ENCODE measurements at regions not wholly inside any gene's neighbourhood (a gene's known extent, or its start where the extent isn't known, plus 50 kb on each side); places are given as distances from the start of the nearest gene placed in this dataset.

DNA sequence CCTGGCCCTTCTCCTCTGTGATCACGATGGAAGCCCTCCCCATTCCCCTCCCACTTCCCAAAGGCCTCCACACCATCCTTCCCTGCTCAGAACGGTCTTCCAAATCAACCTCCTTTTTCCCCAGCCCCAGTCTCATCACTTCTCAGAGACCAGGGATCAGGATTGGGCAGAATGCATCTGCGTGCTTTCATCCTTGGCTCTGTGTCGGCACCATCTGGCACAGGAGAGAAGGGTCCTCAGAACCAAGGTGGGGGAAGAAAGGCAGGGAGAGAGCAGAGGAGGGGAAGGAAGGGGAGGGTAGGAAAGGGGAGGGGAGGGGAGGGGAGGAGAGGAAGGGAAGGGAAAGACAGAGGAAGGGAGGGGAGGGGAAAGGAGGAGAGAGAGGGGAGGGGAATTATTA is 52.4 kb upstream of the FICD start:
- no peak for DNase-seq

DNA sequence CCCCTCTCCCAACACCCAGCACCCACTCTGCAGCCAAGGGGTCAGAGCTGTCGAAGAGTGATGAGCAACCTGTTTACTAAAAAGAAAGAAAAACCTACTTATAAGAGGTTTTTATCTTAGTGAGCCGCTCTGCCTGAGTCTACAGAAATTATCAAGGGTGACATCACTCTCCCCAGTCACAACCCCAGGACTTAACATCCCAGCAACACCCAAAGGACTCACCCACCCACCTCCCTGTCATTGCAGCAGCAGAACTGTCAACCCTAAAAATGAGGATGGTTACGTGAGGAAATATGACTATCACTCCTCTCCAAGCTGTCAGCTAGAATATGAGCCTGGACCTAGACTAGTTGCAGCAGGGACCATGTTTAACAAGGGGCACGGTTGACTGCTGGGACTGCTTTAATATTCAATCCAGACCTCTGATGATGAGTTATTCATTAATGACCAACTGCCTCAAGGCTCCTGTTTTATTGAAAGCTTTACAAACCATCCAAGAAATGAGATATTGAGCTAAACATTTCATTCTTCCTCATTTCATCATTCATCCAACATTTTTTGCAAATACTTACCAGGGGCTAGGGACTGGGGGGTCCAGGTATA is 53.9 kb upstream of the FICD start:
- DNase-seq, result no peak

DNA sequence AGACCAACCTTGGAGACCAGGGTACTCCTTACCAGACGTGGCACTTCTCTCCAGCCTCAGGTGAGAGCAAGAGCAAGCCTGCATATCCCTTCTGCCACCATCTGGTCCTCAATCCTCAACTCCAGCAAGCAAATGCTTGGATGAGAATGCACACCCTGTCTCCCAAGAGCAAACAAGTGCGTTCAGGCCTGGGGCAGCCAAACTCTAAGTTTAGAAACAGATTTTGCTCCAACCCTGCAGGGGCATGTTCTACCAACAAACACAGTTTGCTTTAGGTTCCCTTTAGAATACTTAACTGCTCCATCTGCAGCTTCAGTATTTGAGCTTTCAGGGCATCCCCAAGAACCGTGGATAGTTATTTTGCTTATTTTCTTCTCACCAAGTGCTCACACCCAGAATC is 55.9 kb upstream of the FICD start:
- no peak for DNase-seq

DNA sequence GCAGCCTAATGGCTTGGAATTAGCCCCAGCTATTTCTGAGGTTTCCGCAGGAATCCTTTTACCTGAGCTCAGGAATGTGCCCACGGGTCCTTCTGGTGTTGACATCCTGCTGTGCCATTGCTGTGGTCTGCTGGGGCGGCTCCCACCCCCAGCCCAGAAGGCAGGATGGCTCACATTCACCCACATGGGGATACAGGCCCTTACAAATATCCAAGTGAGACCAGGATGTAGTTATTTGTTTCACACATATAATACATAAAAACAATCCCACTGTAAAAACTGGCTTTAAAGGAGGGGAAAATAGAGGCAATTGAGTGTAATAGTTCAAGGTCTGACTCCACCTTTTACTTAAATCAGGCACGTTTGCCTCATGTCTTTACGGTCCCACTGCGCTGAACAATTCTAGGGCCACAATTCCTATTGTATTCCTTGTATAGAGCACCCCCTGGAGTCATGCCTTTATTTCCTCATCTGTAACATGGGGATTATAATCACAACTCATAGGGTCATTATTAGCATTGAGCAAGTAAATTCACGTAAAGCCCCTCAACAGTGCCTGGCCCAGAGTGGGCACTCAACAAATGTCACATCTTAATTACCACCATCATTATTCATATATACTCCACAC is 57.2 kb upstream of the FICD start:
- no peak for DNase-seq

DNA sequence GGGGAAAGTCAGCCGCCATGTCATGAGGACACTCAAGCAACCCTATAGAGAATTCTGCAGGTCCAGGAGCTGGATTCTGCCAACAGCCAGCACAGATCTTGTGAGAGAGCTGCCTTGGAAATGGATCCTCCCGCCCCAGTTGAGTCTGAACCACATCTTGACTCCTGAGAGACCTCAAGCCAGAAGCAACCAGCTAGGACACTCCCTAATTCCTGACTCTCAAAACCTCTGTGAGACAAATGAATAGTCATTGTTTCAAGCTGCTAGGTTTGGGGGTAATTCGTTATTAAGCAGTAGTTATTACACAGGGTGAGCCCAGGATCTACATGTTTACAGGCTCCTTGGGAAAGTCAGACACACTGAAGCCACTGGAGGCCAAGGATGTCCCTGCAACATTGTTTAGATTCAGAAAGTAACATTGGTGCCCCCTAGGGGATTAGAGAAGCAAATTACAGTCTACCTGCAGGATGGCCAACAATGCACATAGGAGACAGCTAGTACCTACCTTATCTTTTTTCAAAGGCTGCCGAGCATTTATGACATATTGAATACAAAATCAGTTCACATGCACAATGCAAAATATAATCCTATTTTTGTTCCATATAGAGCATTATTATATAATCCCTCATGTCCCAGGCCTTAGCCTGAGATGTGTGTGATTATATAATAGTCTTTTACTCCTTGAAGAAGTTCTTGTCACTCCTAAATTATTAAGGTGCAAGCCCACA is 57.9 kb upstream of the FICD start:
- DNase-seq, result peak; percentile 56

DNA sequence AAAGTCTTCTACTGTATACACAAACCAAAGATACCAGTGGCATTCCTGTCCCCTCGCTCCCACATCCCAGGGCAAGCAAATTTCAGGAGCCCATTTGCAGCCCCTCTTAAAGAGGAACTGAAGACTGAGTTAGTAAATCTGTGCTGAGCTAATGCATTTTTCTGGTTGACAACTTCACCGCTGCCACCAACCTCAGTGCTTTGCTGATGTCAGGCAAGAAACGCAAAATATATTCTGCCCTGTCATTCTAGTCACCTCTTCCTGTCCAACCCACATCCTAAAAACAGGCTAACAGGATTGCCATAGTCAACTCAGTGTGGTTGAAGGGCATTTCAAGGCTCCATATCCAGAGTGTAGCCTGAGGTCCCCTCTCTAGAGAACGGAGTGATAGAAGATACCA is 59.4 kb upstream of the FICD start:
- no peak for DNase-seq

DNA sequence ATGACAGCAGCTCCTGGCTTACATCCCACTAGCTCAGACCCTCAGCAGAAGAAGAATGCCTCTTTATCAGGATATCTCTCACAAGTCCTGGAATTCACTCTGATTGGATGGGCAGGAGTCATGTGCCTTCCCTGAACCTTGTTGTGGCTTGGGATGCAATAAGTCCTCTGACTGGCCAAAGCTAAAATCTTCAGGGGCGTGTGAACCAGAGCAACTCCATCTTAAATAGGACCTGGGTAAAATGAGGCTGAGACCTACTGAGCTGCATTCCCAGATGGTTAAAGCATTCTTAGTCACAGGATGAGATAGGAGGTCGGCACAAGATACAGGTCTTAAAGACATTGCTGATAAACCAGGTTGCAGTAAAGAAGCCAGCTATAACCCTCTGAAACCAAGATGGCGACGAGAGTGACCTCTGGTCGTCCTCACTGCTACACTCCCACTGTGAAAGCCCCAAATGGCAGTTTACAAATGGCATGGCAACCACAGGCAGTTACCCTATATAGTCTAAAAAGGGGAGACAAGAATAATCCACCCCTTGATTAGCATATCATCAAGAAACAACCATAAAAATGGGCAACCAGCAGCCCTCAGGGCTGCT is 60.4 kb upstream of the FICD start:
- DNase-seq, result no peak

DNA sequence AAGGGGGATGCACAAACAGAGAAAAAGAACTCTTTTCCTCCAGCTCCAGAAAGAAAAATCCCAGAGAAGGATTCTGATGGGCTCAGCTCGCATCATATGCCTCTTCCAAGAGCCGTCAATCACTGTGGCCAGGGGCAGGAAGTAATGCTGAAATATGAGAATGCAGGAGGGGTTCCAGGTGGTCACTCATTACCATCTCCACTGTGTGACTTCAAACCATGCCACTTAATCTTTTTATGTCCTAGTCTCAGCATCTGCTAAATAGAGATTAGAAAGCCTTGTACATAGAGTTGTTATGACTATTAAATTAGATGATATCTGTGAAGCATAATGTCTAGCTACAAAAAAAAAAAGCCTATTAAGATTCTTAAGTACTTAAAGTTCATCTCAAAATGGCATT is 65.6 kb upstream of the FICD start:
- DNase-seq, result no peak

DNA sequence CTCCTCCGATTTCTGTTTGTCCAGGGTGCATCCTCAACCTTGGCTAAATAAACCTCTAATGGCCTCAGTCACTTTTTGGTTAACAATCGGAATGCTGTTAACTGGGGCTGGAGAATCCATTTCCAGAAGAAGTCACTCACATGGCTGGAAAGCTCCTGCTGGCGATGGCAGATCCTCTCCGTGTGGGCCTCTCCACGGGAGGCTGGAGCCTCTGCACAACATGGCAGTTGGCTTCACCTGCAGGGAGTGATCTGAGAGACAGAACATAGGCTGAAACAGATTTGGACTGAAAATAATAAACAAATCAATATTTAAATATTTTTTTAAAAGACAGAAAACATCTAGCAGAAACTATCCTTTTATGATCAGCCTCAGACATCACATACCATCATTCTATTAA is 66.8 kb upstream of the FICD start:
- DNase-seq, result no peak

DNA sequence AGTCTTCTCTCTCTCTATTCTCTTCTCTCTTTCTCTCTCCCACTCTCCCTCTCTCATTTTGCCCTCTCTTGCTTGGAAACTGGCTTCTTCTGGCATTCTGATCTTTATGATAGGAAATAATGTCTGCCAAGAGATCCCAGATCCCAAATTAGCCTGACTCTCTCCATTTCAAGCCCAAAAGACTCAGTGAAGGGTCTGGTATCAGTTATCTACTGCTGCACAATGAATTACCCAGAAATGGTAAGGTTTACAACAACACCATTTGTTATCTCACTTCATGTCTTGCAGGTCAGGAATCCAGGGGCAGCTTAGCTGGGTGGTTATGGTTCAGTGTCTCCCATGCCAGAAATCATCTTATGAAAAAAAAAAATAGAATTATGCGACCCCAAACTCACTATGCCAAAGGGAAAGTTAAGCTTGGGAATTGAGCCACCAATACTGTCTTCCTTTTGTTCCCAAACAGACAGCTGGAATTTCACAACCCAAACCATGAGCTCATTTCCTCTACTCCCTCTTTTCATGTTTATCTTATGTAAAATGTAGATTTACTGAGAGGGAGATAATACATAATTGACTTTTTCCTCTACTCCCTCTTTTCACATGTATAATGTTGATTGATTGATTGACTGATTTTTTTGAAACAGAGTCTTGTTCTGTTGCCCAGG is 67.8 kb upstream of the FICD start:
- DNase-seq, result no peak

DNA sequence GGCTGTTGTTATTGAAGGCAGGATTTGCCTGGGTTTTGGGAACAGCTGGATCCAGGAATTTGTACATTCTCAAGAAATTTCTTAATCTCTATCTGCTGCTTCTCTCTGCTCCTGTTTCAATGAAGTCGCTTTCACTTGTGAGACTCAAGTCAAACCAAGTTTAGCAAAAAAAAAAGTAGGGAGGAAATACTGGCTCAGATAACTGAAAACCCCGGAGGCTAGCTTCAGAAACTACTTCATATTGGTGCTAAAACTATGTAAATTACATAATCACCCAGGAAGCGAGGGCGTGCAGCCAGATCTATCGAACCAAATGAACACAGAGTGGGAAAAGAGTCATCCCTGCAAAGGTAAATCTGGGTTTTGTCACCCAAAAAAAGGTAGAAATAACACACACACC is 68.3 kb upstream of the FICD start:
- no peak for DNase-seq

DNA sequence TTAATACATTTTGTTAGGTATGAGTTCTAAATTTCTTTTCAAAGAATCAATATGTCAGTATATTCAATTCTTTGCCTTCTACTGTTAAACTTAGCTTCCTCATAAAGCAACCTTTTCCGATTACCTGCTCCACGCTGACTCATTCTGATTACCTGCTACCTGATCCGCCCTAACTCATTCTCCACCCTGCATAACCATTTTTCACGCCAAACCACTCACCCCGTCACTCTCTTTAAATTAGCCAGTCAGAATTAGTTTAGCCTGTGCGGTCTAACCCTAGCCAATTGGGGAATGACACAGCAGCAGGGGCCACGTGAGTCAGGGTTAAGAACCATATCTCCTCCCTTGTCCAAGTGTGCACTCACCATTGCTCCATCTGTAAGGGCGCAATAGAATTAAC is 72.2 kb upstream of the FICD start:
- no peak for DNase-seq

DNA sequence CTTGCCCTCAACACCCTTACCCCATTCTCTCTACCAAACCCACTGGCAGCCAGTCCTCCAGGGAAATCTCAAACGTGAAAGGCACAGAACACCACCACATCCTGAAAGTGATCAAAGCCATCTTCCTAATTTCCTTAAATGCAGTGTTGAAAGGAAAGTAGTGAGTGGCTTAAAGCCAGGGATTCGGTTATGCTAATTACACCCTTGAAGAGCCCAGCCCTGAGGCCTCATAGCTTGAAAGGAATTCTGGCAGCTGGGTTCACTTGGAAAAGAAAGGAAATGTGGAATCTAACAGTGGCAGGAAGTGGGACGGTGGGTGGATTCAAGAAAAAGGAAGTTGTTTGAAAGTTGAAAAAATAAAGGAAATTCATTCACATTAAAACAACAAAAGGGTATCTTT is 73.0 kb upstream of the FICD start:
- no peak for DNase-seq

DNA sequence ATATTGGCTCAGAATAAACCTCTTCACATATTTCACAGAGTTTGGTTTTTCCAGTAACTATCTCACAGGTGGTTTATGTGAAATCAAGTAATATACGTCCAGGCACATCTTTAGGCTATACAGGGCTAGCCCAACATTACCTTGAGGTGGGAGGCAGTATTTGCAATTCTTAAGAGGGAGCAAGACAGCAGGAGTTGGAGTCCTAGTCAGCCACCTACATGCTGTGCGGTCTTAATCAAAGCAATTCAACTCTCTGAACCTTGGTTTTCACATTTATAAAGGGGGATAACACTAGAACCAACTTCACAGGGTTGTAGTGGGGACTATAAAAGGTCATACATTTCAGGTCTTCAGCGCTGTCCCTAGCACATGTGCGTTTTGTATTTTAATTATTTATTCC is 73.5 kb upstream of the FICD start:
- DNase-seq, result no peak

DNA sequence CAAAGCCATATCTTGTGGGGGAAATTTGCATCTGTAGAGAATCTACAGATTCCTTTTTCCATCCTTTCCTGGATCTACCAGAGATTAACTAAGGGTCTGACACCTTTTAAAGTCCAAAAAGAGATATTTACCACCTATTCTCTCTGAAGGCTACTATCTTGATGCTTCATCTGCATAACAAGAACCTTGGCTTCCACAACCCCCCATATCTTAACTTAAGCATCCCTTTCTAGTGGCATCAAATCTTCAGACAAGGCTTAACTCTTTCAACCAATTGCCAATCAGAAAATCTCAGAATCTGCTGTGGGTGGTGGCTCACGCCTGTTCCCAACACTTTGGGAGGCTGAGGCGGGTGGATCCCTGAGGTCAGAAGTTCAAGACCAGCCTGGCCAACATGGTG is 74.3 kb upstream of the FICD start:
- DNase-seq, result no peak

DNA sequence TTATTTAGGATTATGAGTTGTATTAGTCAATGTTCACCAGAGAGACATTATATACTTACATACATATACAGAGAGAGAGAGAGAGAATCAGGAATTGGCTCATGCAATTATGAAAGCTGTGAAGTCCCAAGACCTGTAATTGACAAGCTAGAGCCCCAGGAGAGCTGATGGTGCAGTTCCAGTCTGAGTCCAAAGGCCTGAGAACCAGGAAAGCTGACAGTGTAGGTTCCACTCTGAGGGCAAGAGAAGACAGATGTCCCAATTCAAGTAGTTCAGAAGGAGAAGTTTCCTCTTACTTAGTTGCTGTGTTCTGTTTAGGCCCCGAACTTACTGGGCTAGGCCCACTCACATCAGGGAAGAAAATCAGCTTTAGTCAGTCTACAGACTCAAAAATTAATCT is 76.4 kb upstream of the FICD start:
- DNase-seq, result no peak

DNA sequence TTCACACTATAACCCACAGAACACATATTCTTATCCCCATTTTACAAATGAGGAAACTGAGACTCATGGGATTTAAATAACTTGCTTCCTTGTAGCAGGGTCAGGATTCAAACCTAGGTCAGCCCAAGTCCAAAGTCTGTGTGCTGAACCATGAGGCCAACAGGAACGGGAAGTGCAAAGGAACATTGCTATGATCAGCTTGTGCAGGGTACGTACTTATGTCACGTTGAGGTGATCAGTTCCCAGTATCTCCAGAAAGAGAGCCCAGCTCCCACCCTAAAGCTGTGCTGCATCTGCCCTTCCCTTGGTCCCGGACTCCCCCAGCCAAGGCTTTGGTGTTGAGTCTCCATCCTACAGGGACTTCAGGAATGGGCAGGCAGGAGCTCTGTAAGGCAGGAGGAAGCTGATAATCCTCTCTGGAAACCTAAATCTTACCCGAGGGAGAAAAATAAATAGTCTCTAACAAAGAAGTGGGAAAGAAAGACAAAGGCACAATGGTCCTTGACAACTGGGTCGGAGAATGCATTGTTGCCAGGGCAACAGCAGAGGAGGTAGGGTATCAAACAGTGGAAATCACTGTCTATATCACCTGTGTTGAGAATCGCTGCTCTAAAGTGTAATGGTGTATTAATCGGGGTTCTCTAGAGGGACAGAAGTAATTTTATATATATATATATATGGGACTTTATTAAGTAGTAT is 82.5 kb upstream of the FICD start:
- no peak for DNase-seq

DNA sequence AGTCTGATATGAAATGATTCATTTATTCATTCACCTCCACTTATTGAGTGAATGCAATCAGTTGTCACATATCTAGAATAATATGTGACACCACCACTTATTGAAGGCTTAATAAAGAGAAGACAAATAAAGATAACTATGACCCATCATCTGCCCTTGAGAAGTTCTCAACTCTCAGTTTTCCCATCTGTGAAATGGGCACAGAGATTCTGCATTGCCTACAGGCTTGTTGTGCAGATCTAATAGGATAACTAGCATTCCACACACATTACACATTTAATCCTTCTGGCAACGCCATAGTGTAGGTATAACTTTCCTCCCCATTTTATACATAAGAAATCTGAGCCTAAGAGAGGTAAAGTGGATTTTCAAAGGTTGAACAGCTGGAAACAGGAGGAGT is 84.2 kb upstream of the FICD start:
- DNase-seq, result no peak

DNA sequence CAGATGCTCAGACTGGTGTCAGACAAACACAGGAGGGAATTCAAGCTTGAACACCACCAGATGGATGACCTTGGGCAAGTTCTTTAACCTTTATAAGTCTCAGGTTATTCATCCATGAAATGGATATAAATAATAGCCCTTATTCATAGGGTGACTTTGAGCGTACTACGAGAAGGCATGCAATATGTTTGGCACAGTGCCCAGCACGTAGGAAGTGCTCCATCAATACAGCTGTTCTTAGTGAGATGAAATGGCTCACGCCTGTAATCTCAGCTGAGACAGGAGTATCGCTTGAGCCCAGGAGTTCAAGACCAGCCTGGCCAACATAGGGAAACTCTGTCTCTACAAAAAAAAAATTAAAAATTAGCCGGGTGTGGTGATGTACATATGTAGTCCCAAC is 84.8 kb upstream of the FICD start:
- DNase-seq, result peak; percentile 16

DNA sequence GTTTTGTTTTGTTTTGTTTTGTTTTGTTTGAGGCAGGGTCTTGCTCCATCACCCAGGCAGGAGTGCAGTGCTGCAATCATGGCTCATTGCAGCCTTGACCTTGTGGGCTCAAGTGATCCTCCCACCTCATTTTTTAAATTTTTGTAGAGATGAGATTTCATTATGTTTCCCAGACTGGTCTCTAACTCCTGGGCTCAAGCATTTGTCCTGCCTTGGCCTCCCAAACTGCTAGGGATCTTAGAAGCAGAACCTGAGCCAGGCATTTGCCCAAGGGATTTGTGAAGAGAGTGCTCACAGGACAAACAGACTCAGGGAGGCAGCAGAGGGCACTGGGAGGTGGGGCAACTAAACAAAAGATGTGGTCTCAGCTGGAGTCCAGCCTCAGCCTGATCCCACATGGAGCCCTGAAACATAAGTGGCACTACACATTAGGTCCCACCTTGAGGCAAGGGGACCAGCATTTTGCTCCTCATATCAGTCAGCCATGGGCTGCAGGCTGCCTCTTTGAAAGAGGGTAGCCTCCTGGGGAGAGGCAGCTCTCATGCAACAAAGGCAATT is 86.2 kb upstream of the CMKLR1 start:
- DNase-seq, result no peak

DNA sequence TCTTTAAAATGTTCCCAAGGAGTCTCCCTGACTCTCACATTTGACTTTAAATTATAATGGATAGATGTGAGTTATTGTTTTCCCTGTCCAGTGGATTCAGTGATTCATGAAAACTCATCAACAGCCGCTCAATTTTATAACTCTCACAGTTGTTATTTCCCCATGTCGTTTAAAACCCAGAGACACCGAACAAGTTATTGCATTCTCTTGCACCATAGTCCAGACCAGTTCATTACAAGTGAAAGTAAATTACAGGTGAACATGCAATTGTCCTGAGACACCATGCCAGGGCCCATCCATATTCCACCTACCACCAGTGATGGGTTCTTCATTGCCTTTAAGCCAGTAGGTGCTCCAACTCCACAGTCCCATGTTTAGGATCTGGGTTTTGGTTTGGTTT is 85.7 kb upstream of the CMKLR1 start:
- DNase-seq, result no peak

DNA sequence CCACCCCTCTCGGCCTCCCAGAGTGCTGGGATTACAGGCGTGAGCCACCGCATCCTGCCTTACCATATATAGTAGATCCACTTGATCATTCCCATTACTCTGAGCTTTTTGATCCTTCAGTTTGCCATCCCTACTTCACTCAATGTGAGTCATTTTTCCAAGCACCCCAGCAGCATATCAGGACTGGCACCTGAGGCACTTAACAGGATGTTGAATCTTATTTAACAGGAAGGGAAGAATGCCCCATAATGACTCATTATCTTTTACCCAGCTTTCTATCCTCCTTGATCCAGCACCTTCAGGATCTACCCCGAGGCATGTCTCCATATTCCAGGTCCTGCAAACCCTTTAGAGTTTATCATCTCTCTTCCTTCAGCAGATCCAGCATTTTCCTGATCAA is 84.9 kb upstream of the CMKLR1 start:
- DNase-seq, result no peak

DNA sequence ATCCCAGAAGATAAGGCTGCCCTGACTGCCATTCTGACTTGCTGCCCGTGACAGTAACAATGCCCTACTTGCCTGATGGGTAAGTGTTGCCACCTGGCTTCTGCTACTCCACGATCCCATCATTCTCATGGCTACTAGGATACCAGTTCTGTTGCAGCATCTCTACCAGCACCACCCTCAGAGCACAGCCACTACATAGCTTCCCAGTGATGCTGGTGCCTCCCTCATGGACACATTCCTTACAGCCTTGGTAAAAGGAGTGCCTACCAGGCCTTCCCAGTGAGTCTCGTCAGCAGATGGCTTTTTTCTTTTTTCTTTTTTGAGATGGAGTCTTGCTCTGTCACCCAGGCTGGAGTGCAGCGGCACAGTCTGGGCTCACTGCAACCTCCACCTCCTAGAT is 84.4 kb upstream of the CMKLR1 start:
- no peak for DNase-seq

All from NCI-H146 (cell line).